Neural progenitor cell (in vitro differentiated cells): ENCODE measurements at regions not wholly inside any gene's neighbourhood (a gene's known extent, or its start where the extent isn't known, plus 50 kb on each side); places are given as distances from the start of the nearest gene placed in this dataset.

Source experiments
- CTCF ChIP-seq: fragments of 200-600 bp; sonication (generic); IDR thresholded peaks from 2 replicates; pipeline ENCODE4 v1.5.1; 2017; ENCODE audit warnings: antibody characterized with exemption, mild to moderate bottlenecking
- EZH2phosphoT487 ChIP-seq: fragments of 200-600 bp; sonication (generic); IDR thresholded peaks from 2 replicates; pipeline ENCODE4 v1.6.1; 2017; ENCODE audit warnings: antibody characterized with exemption

DNA sequence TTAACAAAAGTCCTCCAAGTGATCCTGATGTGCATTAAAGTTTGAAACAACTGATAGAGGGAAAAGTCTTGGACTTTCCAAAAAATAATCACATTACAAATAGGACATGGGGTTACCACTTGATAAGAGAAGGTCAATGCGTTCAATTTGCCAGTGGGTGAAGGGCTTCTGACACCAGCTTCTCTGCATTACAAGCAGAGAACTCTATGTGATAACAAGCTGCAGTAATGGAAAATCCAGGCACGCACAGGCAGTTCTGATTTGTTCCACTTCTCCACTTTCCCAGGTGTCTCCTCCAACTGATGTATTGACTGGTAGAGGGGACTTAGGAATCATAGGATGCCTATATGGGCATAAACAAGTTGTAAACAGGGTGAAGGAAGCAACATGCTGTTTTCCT lies 234.0 kb upstream of the MGAT5 start:
- TF ChIP-seq CTCF (no peak), EZH2phosphoT487 (no peak)
